ENCODE measurements at regions not wholly inside any gene's neighbourhood (a gene's known extent, or its start where the extent isn't known, plus 50 kb on each side); places are given as distances from the start of the nearest gene placed in this dataset.

DNA sequence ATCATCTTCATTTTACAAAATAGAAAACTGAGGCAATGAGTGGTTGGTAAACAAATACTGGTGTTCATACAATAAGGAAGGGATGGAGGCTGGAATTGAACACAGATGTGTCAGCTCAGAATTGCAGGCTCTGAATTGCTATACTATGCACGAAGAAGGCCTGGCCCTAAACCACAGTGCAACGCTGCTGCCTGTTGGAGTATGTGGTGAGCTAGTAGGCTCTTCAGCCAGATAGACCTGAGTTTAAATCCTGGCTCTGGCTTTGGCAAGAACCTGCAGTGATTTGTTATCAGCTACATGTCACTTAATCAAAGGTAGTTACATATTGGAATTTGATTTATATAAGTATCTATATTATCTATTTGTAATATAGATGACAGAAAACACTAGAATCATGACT, 1602.4 kb upstream of the CELF4 start:
- WGBS, 5 donors: 79 to 92% (median 89%) methylated on average over 2 of the region's 2 CpGs
- H3K36me3 ChIP-seq: no peaks in the 10 kb centered on the region
- H3K27ac ChIP-seq: no peak overlapping the region
- no peak for DNase-seq
- no peaks in the 10 kb centered on the region for H3K9me3 ChIP-seq
- H3K4me1 ChIP-seq: no peaks in the 10 kb centered on the region
- H3K4me3 ChIP-seq: no peak overlapping the region
- TF ChIP-seq POLR2A (IDR thresholded peaks at IDR 0.05) (no peak), POLR2AphosphoS5 (IDR thresholded peaks at IDR 0.05) (no peak)
- TF ChIP-seq, protein P1, sequence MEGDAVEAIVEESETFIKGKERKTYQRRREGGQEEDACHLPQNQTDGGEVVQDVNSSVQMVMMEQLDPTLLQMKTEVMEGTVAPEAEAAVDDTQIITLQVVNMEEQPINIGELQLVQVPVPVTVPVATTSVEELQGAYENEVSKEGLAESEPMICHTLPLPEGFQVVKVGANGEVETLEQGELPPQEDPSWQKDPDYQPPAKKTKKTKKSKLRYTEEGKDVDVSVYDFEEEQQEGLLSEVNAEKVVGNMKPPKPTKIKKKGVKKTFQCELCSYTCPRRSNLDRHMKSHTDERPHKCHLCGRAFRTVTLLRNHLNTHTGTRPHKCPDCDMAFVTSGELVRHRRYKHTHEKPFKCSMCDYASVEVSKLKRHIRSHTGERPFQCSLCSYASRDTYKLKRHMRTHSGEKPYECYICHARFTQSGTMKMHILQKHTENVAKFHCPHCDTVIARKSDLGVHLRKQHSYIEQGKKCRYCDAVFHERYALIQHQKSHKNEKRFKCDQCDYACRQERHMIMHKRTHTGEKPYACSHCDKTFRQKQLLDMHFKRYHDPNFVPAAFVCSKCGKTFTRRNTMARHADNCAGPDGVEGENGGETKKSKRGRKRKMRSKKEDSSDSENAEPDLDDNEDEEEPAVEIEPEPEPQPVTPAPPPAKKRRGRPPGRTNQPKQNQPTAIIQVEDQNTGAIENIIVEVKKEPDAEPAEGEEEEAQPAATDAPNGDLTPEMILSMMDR (IDR thresholded peaks at IDR 0.05 in 8 of 11, conservative IDR thresholded peaks at IDR 0.05 in 3 of 11): no peak
- no peaks in the 10 kb centered on the region for H3K27me3 ChIP-seq (replicated peaks in 1 of 7)
- intact Hi-C loops (cut with DNase I; ENCODE audit: low total_unique reads): no loop called here

DNA sequence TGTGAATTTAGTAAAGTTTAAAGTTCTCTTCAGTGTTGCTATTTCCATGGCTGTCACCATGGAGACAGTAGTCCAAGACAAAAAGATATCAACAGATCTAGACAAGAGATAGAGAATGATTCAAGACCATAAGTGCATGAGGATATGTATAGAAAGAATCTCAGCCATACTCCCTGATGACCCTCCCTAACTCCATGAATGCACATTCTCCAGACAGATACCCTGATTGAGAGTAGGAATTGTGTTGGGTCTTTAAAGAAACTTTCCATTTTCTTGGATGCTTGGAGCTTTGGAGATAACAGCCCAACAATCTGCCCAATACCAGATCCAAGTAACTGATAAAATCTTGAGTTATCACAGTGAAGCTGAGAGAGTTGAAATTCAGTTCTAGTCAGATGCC, 1601.2 kb upstream of the CELF4 start:
- no peak for DNase-seq
- no peak overlapping the region for H3K27ac ChIP-seq
- intact Hi-C loops (cut with DNase I; ENCODE audit: low total_unique reads): no loop called here
- no peaks in the 10 kb centered on the region for H3K4me1 ChIP-seq
- H3K4me3 ChIP-seq: no peak overlapping the region
- H3K36me3 ChIP-seq: no peaks in the 10 kb centered on the region
- no peaks in the 10 kb centered on the region for H3K27me3 ChIP-seq (replicated peaks in 1 of 7)
- TF ChIP-seq POLR2AphosphoS5 (IDR thresholded peaks at IDR 0.05) (no peak), POLR2A (IDR thresholded peaks at IDR 0.05) (no peak)
- TF ChIP-seq, protein P1 (IDR thresholded peaks at IDR 0.05 in 8 of 11, conservative IDR thresholded peaks at IDR 0.05 in 3 of 11): no peak
- H3K9me3 ChIP-seq: peaks cover 0 to under 1% (median 0%) of the 10 kb centered on the region in 8 donors

DNA sequence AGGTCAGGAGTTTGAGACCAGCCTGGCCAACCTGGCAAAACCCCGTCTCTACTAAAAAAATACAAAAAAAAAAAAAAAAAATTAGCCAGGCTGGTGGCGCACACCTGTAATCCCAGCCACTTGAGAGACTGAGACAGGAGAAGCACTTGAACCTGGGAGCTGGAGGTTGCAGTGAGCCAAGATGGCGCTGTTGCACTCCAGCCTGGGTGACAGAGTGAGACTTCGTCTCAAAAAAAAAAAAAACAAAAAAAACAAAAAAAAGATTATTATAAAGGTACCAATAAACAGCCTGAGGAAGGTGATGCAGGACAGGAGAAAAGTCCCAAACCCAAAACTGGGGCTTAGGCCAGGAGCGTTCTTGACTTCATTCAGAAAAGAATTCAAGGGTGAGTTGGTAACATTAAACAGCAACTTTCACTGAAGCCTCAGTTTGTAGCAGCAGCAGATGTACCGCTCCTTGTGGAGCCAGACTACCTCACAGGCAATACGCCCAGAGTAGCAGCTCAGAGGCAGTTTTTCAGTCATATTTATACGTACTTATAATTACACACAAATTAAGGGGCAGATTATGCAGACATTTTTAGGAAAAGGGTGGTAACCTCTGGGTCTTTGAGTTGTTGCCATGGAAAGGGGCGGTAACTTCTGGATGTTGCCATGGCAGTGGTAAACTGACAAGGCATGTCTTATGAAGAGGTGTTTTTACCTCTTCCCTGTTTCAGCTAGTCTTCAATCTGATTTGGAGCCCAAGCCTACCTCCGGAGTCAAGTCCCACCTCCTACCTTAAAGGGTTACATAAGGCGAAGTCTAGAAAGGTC, 1596.6 kb upstream of the CELF4 start:
- H3K27me3 ChIP-seq (replicated peaks in 1 of 7): no peaks in the 10 kb centered on the region
- intact Hi-C loops (cut with DNase I; ENCODE audit: low total_unique reads): no loop called here
- H3K36me3 ChIP-seq: no peaks in the 10 kb centered on the region
- no peaks in the 10 kb centered on the region for H3K4me1 ChIP-seq
- 91 to 94% (median 93%) methylated on average over 11 of the region's 11 CpGs for WGBS, 5 donors
- no peak overlapping the region for H3K27ac ChIP-seq
- DNase-seq: no peak
- TF ChIP-seq POLR2AphosphoS5 (IDR thresholded peaks at IDR 0.05): no peak
- TF ChIP-seq, protein P1 (IDR thresholded peaks at IDR 0.05 in 8 of 11, conservative IDR thresholded peaks at IDR 0.05 in 3 of 11): no peak
- no peak for TF ChIP-seq POLR2A (IDR thresholded peaks at IDR 0.05)
- no peak overlapping the region for H3K4me3 ChIP-seq
- H3K9me3 ChIP-seq: peaks cover 0 to 4% (median 0%) of the 10 kb centered on the region in 8 donors

DNA sequence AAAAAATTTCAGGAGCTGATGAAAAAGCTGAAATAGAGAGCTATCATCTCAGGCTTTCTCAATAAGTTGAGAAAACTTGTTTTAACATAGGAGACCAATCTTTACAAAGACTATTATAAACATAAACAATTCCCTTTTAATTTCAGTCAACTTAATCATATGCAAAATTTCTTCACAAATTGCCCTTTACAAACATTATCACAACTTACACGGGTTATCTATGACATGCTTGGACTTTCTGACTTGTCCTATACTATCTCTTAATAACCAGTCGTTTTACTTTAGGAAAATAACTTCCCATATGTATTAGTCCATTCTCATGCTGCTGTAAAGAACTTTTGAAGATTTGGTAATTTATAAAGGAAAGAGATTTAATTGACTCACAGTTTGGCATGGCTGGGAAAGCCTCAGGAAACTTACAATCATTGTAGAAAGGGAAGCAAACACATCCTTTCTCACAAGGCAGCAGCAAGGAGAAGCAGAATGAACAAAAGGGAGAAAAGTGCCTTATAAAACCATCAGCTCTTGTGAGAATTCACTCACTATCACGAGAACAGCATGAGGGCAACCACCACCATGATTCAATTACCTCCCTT, 1583.7 kb upstream of the CELF4 start:
- Histone ChIP-seq H3K9me3 (peaks cover 0 to 51% (median 28%) of the 10 kb centered on the region in 8 donors), H3K27me3 (replicated peaks in 1 of 7) (no peaks in the 10 kb centered on the region), H3K27ac (no peak overlapping the region), H3K36me3 (no peaks in the 10 kb centered on the region), H3K4me1 (no peaks in the 10 kb centered on the region), H3K4me3 (no peak overlapping the region)
- no peak for DNase-seq
- intact Hi-C loops (cut with DNase I; ENCODE audit: low total_unique reads): no loop called here
- WGBS, 5 donors: 59 to 73% (median 64%) methylated on average over 3 of the region's 3 CpGs
- TF ChIP-seq POLR2A (IDR thresholded peaks at IDR 0.05): no peak
- TF ChIP-seq, protein P1 (IDR thresholded peaks at IDR 0.05 in 8 of 11, conservative IDR thresholded peaks at IDR 0.05 in 3 of 11): no peak
